ENCODE measurements at regions not wholly inside any gene's neighbourhood (a gene's known extent, or its start where the extent isn't known, plus 50 kb on each side); places are given as distances from the start of the nearest gene placed in this dataset.

DNA sequence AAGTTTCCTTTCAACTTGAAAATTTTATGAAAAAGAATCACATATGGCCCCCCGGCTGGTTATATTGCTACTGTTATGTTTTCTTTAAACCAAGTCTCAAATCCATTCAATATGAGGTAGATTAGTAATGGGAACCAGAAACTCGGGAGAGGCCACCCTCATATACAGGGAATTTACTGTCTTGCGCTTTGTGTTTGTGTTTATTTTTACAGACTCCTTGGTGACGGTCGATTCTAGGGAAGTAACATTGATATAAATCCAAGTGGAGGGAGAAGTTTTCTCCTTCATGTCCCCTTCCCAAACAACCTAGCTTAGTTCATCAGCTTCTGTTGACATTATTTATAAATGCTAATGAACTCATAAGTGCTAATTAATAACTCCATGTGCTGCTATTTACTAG, 163.5 kb upstream of the LMO4 start:
- no peak for DNase-seq (ENCODE audit: low spot score)

DNA sequence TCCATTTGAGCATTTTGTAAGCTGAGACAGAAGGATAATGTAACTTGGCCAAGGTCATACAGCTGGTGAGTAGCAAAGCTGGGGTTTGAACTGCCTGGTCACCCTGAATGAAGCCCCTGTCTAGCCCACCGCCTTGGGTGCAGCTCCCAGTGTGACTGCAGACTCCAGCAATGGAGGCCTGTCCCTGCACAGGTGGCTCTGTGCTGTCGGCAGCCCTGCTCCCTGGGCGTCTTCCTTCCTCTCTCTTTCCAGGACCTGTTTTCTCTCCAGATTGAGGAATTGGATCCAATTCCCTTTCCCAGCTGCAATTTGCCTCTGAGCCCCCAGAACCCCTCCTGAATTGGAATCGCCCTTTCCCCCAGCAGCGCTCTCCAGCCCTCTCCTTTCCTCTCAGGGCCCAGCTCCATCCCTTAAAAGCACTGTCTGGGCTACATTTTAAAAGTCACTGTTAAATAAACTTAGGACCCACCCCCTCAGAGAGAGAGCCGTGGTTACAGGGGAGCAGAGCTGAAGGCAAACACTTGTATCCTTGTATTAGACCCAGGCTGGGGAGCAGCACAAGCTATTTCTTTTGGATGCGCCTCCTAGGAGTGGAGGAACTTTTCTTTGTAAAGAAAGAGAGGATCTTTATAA, 161.4 kb upstream of the LMO4 start:
- no peak for DNase-seq (ENCODE audit: low spot score)

DNA sequence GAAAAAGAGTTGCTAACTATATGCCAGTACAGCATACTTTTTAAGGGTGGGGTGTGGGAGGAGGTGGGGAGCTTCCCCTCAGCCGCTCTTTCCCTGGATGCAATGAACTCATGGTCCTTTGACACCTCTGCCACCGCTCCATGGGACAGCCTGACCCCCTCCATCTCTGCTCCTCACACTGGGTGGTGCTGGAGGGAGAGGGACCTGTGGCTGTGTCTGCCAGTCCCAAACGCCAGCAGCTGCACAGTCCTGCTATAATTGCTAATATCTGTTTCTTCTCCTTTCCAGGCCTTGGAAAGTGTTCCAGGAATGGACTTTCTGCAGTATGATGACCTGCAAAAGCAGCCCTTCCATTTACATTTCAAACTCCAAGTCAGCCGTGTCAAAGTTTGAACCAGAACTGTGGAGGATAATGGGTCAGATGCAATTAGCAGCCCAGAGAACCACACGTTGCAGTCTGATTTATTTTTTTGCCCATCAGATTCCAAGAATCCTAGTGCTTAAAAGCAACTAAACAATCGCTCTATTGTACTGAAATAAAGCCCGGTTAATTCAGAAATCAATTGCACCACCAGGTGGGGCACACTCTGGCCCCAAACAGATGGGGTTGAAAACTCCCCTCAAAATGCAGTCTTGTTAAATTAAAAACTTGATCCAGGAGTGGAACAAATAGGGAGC, 160.7 kb upstream of the LMO4 start:
- no peak for DNase-seq (ENCODE audit: low spot score)

DNA sequence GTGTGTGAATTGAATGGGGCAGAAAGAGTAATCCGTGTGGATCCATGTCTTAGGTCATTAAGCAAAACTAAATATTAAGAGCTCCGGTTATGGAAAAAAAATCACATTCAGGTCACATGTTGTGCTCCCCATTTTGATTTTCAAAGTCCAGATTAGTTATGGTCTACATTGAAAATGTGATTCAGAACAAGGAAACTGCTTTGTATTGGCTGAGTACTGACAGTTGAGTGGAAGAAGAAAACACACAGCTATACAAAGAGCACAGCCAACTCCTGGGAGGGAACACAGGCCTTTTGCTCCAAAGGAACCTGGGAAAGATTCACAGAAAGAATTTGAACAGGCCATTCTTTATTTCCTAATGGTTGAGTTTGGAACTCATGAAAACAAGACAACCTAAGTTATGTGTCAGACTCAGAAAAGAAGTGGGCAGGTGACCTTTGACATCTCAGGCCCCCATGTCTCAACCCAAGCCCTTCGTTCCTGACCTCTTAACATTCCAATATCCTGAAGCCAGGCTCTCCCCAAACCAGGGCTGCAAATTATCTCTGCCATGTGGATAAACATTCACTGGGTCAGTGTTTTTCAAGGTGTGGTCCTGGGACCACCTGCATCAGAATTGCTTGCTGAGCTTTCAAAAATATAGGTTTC, 159.3 kb upstream of the LMO4 start:
- no peak for DNase-seq (ENCODE audit: low spot score)

DNA sequence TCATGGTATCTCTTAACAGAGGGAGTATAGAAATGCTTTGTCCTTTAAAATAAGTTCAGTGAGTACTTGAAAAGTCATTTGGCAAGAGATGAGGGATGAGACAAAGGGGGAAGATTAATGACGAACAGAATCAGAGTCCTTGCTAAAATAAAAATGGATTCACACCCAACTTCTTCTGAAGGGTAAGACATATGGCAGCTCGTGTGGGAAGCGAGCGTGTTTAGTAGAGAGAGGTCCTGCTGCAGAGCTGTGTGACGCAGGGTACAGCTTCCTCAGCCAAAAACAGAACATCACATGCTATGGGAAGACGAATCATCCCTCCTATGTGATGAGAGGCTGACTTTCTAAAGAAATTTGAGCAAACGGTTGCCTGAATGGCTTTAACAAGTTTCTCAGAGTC, 158.5 kb upstream of the LMO4 start:
- DNase-seq (ENCODE audit: low spot score): no peak

DNA sequence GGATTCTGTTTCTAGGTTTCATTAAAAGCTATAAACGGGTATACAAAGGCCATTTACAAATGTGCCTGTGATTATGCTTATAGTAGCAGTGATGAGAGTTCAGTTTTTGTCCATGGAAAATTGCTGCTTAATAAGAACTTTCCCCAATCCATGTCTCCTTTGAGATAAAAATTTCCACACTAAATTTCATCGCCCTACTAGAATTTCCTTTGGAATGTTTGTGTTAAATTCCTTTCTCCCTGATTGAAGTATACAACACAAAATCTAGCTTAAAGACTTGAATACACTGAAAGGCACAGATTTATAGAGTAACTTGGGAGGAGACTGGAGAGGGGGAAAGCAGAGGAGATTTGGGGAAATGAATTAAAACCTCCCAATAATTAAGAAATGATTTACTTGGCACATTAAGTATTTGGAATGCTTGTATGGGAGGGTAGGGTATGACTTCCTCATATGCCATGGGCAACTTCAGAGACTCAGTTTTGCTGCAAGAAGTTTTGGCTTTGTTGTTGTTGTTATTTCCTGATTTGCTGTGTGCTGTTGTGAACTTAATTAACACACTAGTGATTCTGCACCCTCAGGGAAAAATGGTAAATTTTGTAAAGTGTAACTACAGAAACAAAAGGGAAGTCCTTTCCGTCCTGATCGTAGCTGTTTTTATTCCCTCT, 157.6 kb upstream of the LMO4 start:
- DNase-seq (ENCODE audit: low spot score): no peak

DNA sequence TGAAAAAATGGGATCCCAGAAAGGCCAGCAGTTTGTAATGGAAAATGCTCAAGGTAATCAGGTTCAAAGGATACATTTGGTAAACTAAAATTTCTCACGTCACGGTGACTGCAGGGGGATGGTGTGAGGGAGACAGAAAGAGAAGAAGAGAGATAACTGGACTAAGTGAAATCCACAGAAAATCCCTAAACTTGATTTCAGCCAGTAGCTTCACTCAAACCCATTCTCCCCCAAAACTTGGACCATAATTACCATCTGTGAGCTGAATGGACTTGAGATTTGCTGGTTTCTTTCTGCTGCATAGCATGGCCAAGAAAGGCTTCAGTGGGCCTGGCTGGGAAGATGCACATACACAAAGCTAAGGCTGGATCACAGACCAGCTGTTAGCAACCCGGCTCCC, 155.4 kb upstream of the LMO4 start:
- DNase-seq (ENCODE audit: low spot score): no peak

DNA sequence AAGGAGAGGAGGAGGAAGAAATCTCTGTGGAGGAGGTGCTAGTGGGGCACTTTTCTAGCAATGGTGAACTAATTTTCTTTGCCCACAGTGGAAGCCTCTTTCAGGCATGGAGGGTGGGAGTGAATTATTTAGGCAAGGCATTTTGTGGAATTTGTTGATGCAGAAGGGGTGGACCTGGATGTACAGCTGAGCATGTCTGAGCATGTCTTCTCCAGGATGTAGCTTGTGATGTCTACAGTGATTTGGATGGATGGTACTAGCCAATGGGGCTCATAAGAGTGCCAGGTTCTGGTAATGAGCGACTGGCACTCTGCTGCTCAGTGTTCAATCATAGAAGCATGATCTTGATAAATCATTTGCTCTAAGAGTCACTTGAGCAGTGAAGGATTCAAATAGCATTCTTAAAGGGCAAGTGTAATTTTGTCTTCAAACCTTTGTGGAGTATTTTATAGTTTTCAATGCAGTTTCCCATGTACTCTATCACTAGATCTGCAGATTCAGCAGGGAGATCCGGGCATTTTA, 153.9 kb upstream of the LMO4 start:
- no peak for DNase-seq (ENCODE audit: low spot score)

DNA sequence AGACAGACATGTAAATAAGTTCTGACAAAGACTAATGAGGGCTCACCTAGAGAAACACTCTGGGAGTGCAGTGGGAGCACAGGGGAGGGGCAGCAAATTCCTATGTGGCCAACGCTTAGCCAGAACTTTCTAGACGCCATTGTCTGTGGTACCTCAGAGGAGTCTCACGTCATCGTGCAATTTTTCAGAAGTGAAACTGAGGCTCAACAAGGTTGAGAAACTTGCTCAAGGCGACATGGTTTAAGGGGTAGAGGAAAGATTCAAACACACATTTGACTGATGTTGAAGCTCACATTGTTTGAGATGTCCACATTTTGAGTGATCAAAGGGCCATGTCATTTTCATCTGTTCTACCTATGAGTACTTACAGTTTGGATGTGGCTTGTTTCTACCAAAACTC, 152.6 kb upstream of the LMO4 start:
- no peak for DNase-seq (ENCODE audit: low spot score)

DNA sequence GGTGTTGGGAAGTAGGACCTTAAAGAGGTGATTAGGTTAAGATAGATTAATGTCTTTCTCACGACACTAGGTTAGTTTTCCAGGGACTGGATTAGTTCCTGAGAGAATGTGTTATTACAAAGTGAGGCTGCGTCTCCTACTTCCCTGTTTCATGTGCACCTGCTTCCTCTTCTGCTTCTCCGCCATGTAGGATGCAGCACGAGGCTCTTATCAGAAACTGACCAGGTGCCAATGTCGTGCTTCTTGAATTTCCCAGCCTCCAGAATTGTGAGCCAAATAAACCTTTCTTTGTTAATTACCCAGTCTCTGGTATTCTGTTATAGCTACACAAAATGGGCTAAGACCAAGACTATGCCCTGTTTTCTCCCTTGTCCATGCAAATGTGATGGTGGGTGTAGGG, 152.2 kb upstream of the LMO4 start:
- DNase-seq (ENCODE audit: low spot score): no peak

DNA sequence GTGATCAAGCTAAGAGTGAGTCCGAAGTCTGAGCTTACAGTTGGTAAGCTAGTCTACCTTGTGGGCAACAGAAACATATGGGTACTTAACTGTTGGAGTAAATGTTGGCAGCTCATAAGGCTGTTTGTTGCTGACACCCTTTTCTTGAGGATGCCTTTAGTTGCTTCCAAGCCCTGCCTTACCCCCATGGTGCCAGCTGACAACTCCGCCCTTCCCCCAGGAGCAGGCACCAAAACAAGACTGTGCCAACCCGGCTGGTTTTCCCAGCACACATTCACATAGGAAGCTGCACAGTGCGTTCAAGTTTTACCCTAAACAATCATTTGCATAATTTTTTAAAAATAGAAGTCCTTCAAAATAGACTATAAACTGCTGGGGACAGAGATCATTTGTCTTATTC, 150.2 kb upstream of the LMO4 start:
- DNase-seq (ENCODE audit: low spot score): no peak

DNA sequence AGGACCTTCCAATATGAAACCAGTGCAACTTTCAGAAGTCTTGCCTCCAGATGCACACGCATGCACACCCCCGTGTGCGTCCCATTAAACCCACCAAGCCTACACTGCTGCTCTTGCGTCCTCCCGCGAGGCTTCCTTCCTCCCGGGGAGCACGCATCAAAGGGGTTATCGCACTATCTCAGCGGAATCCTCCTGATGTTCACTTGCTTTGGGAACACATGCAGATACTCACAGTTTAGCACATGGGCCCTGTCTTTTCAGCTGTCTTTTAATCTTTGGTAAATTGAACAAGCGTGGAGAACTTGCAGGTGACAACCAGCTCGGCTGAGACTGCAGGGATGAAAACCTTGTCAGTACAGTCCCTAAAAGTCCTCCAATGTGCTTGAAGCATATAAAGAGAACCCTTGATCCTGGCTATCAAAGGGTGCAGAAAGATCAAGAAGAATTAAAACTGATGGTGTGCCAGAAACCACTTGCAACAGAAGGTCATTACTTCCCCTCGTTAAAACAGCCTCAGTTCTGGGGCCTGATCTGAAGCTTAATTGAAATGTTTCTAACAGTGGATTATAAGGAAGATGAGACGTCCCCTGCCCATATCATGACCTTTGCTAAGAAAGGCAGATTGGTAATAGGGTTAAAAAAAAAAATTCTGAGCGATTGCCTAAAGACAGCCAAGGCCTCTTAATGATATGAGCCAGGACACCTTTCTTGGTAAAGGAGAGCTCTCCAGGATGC, 149.4 kb upstream of the LMO4 start:
- DNase-seq (ENCODE audit: low spot score): no peak

DNA sequence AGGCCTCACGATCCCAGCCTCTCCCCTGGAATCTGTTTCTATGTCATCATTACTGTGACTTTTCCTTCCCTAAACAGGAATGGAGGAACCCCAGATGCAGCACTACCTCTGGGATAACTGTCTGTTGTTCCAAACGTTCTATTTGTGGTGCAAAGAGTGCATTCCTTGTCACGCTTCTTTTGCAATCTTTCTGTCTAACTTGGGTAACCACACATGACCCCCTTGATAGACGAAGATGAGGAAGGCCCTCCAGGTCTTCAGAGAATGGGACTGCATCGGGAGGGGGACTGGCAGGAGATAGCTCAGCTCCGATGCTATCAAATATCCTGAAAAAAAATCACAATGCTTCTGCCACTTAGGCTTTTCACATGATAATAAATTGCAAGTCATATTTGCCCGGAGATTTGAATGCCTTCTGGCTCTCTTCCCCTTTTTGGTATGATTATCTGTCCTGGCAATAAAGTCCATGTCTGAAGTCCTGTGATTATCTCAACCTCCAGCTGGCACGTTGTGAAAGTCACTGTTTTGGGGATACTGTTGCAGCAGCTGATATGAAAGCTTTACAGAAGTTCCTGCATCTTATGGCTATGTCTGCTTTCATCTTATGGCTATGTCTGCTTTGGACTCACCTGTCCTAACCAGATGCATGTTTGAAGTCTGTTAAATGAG, 148.7 kb upstream of the LMO4 start:
- DNase-seq (ENCODE audit: low spot score): no peak

DNA sequence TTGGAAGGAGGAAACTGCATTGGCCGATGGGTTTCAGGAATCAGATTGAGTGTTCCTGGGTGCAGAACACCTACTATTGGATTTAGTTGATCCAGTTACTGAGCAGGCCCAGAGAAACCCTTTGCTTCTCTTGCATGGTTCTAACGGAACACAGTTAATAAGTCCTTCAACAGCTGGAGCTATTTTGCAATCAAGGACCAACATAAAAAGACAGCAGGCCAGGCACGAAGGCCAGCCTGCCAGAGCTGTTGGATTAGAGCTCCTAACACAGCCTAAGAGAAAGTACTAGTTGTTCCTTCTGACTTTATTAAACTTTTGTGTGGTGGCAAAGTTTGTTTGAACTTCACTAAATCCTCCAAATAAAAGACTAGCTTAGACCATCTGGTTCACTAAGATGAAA, 148.0 kb upstream of the LMO4 start:
- DNase-seq (ENCODE audit: low spot score): no peak

DNA sequence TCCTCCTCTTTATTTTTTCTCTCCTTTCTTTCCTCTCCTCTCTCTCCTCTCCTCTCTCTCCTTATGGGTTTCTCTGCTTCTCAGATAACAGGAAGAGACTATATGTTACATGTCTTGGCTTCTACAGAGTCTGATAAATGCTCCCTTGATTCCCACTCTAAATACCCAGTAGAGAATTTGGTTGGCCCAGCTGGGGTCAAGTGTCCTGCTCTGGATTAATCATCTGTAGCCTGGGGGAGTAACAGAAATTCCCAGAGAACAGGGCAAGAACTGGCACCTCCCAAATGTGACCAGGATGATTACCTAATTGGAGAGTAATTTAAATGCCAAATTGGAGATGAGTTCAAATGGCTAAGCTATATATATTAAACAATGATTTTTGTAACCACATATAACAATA, 146.1 kb upstream of the LMO4 start:
- no peak for DNase-seq (ENCODE audit: low spot score)

DNA sequence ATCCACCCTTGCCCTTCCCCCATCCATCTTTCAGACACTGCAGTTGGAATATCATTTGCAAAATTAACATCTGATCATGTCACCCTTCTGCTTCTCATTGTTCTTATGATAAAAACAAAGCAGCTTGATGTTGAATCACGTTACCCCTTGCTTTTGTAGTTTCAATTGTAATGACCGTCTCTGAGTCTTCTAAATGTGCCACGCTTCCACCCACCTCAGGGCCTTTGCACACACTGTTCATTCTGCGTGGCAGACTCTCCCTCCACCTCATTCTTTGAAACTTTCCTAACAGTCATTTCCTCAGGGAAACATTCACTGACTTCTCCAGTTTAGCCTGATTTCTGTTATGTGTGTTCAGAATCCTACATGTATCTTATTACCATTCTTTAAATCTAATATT, 143.6 kb upstream of the LMO4 start:
- no peak for DNase-seq (ENCODE audit: low spot score)

DNA sequence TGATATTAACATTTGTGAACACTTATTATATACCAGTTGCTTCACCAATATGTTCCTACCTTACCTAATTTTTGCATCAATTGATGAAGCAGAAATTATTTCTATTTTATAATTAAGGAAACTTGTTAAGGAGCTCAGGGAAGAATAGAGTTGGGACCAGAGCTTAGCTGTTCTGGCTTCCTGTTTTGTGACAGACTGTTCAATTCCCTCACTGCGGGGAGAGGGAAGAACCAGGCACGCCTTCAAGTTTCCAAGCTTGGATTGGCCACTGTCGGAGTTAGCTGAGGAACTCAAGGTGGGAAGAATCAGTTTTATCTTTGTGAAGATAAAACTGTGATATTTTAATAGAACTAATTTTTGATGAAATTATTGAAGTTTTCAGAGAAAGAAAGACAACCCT, 142.3 kb upstream of the LMO4 start:
- no peak for DNase-seq (ENCODE audit: low spot score)

DNA sequence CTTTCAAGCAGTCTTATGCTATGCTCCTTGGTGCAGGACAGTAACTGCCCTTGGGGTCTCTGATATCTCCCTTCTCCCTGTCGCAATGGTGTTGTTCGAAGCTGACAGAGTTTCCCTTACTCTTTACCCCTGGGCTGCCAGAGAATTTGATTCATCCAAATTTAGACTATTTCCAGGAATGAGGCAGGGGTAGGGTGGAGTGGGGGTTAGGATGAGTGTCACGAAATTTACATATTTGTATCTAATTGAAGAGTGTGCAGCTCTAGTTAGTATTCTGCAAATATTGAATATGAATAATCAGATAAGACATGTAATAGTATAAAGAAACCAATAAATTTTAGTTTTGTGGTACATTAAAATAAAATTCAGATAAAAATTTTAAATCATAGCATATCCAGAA, 140.0 kb upstream of the LMO4 start:
- DNase-seq (ENCODE audit: low spot score): no peak

DNA sequence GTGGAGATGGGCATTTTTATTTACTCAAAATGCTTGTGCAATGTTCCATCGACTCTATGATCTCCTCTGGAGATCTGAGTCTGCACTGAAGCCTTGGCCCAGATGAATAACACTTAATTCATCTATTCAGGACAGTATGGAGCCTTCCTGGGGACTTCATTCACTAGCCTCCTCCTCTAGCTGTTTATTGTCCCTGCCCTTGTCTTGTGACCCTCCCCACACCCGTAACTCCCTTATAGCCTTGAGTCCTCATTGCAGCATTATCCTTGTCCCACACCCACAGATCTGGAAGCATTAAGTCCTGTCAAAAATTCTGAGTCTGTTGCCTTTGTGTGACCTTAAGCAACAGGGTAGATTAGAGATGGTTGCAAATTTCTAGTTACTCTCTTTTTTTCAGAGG, 138.3 kb upstream of the LMO4 start:
- no peak for DNase-seq (ENCODE audit: low spot score)

DNA sequence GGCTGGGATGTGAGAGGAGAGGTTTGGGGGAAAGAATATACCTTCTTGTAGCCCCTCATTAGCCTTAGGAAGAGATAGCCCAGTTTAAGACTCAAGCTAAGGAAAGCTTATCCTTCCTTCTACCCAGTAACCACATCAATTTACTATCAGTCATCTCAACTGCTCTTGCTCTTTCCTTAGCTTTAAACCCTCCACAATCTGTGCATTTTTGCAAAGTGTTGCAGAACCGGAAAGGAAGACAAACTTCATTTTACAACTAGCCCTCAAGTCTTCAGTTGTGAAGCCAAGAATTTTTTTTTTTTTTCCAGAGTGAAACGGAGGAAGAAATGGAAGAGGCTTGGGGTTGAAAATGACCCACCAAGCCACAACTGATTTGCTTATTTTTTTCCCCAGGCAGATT, 137.0 kb upstream of the LMO4 start:
- DNase-seq (ENCODE audit: low spot score): no peak

DNA sequence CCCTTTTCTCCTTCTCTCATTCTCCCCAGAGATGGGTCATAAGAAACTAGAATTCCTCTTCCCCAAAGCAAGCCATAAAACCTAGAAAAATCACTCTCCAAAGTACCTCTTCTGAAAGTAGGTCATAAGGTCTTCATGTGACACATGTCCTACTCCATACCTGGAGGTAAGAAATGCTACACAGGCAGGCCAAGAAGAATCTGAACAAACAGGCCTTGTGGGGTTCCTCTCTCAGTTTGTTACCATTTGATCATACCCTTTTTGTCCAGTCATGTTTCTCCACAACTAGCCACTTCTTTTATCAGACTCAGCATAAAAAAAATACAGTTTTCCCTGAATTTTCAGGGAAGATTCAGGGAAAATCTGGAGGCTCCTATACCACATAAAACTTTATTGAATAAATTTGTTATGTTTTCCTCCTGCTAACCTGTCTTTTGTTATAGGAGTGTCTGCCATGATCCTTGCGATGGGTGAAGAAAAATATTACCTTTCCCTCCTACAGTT, 134.4 kb upstream of the LMO4 start:
- DNase-seq (ENCODE audit: low spot score): no peak

DNA sequence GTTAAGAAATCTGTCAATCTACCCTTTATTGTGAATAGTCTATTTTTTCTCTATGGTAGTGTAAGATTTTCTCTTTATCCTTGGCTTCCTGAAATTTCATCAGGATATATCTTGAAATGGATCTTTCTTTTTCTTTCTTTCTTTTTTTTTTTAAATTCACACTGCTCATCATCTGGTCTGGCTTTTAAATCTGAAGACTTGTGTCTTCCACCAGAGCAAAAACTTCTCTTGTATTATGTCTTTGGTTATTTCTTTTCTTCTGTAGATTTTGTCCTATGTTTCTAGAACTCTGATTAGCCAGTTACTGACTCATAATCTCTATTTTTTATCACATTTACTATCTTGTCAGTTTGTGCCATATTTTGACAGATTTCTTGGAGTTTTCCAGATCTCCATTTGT, 133.8 kb upstream of the LMO4 start:
- no peak for DNase-seq (ENCODE audit: low spot score)
